RPMI7951 (cell line): ENCODE measurements at regions not wholly inside any gene's neighbourhood (a gene's known extent, or its start where the extent isn't known, plus 50 kb on each side); places are given as distances from the start of the nearest gene placed in this dataset.

Experiments used
- DNase-seq: peaks from one replicate; pipeline ENCODE4 v3.0.0-alpha.2; 2012; ENCODE audit warnings: low read depth

DNA sequence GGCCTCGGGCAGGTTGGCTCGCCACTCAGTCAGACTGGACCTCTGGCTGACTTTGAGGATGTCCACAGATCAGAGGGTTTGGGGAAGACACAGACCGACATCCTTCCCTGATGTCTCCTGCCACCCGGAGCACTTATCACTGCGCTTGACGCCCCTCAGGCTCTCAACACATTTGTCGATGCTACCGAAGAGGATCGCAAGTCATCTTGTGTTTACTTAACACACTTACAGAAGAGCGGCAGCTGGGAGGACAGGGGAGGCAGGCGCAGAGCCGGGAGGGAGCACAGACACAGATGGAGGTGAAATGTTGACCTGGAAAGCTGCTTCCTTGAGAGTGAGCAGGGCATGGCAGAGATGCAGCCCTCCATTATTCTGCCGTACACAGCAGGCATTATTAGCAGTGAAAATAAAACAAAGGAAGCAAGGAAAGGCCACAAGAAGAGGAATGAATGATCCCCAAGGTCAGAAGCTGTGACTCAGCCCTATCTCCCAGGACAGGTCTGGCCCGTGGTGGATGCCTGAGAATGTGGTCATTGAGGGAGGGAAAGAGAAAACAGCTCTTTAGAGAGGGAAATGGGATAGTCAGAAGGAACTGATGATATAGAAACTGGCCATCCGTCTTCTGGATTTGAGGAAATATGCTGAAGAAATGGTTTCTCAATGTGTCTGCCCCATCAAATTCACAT lies 549.5 kb upstream of the ARGLU1 start:
- no peak for DNase-seq

DNA sequence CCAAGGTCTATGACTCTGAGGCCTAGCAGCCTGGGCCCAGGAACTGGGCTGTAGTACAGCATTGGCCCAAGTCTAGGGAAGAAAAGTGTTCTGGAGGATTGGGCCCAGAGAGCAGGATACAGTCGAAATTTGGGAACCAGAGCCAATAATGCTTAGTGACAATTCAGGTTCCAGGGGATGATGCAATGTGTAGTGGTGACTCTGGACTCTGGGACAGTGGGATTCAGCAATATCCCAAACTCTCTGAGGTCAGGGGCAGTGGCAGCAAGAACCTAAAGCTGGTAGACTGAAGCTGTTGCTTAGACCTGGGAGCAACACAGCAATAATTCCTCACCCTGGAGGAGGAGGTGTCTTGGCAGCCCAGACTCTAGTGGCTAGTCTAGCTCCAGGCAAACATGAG lies 545.5 kb upstream of the ARGLU1 start:
- no peak for DNase-seq

DNA sequence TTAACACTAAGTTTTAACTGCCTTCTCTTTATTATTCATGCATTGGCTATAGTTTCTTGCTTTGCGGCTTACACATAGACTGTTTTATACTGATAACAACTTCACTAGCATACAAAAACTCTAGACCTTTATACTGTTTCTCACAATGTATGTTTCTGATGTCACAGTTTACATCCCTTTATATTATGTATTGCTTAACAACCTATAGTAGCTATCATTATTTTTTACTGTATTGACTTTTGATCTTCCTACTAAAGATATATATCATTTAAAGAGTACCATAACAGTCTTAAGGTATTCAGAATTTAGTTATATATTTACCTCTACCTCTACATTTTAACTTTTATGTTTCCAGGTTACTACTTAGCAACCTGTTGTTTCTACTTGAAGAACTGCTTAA lies 543.3 kb upstream of the ARGLU1 start:
- DNase-seq: no peak

DNA sequence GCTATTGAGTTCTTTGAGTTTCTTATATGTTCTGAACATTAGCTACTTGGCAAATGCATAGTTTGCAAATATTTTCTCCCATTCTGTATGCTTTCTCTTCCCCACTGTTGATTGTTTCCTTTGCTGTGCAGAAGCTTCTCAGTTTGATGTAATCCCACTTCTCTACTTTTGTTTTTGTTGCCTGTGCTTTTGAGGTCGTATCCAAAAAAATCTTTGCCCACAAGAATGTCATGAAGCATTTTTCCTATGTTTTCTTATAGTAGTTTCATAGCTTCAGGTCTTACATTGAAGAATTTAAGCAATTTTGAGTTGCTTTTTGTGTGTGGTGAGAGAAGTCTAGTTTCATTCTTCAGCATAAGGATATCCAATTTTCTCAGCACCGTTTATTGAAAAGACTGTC lies 536.7 kb upstream of the ARGLU1 start:
- DNase-seq: no peak

GRCh38 chr13:107102676-107103075 lies 534.7 kb upstream of the ARGLU1 start:
- DNase-seq: no peak

DNA sequence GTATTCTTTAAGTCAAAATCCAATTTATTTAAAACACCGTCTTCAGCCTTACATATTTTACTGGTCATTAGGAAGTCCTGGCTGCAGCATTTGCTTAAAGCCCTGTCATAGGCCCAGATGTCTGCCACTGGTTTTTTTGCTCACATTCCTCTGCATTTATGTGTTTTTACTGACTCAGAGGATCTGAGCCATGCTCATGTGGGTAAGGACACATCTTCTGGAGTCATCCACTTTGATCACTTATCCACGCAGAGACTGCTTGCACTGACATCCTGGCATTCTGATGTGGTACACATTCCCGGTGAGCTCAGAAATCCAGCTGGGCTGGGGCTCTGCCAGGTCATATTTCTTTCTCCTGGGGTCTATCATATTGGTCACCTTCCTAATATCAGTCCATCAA lies 531.7 kb upstream of the ARGLU1 start:
- no peak for DNase-seq

DNA sequence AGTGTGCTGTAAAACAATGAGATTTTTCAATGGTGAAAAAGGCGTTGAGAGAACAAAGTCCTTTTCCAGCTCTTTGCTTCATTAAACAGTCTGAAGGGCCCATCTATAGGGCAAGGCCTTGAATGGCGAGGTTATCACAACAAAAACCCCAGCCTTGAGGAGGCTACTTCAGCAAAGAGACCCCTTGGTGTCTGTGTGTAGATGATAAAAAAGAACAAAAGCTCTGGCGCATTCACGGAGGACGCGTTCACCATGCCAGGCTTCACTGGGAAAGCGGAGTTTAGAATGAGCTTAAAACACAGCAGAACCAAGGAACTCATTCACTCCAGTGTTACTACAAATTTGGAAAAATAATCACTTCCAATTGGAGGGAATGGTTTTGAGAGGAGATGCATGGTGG lies 530.0 kb upstream of the ARGLU1 start:
- DNase-seq: no peak

- DNase-seq: no peak
These were observed 527.9 kb upstream of the ARGLU1 start for GRCh38 chr13:107095876-107096275.

DNA sequence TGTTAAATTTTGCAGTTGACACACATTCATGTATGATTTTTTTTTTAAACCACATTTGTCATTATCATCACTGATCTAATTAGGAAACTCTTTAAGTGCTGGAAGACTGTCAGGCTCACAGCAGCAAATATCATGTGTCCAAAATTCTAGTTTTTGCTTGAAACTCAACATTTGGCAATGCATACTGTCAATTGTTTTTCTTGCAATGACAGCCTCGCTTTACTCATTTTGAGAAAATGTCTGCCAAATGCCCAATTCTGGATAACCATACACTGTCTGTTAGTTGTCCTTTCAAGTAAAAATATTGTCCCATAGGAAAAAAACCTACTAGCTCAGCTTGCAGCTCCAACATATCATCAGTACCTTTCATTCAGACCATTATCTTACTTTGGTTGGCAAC lies 523.9 kb upstream of the ARGLU1 start:
- DNase-seq: no peak

- no peak for DNase-seq
These were observed 523.5 kb upstream of the ARGLU1 start for GRCh38 chr13:107091428-107091827.

GRCh38 chr13:107088061-107088460 lies 520.1 kb upstream of the ARGLU1 start:
- no peak for DNase-seq

DNA sequence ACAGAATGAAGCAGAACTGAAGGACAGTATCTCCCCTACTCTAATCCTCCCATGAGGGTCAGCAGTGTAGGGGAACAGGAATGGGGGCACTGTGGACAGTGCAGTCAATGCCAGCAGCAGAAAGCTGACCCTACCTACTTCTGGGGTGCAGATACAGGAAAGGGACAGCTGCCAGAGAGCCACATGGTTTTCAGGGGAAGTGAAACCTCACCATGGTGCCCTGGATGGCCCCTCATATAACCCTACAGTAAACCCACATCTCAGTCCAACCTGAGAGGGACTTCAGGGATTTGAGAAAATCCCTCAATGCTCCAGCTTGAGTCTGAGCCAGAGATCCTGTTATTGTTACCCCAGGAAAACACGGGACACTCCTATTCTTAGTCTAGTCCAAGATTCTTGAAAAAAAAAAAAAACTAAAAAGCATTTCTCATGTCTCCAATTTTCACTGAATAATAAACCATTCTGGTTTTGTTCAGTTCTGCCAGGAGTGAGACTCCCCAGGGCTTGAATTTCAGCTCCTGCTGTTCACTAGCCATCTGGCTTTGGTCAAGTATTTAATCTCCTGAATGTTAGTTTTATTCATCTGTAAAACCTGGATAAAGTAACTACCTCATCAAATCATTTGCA lies 511.6 kb upstream of the ARGLU1 start:
- DNase-seq: no peak

- DNase-seq: no peak
These were observed 510.4 kb upstream of the ARGLU1 start for GRCh38 chr13:107078229-107078765.

DNA sequence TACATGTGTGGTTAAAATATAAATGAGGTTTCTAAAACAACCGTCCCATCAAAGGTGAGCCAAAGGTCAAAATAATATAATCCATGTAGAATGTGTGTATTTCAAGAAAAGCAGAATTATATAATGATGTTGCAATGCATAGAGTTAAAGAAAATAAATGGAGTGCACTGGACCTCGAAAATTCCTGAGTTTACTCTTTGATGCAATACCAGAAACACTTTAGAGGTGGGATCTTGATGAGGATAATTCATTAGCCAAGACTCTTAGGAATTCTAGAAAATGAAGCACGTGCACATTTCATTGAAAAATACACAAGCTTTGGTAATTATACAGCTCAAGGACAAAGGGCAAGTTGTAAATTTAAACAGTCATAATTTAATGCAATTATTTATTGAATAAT lies 508.9 kb upstream of the ARGLU1 start:
- no peak for DNase-seq

DNA sequence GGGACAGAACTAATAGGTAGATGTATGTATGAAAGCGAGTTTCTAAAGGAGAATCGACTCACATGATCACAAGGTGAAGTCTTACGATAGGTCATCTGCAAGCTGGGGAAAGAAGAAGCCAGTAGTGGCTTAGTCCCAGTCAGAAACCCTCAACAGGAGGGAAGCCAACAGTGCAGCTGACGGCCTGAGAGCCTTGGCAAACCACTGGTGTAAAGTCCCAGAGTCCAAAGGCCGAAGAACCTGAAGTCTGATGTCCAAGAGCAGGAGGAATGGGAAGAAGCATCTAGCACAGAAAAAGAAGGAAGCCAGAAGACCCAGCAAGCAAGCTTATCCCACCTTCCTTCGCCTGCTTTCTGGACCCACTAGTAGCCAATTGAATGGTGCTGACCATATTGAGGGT lies 507.6 kb upstream of the ARGLU1 start:
- no peak for DNase-seq

DNA sequence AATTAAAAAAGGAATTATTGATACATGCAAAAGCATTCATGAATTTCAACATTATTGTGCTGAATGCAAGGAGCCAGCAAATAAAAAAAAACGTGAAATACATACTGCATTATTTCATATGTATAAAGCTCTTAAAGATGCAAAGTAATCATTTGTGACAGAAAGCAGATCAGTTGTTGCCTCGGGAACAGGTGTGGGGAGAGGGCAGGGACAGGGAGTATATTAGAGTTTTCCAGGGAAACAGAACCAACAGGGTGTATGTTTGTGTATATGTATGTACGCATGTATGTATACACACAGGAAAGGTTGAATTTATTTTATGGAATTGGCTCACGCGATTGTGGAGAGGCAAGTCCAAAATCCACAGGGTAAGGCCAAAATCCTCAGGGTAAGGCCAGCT lies 502.9 kb upstream of the ARGLU1 start:
- no peak for DNase-seq

DNA sequence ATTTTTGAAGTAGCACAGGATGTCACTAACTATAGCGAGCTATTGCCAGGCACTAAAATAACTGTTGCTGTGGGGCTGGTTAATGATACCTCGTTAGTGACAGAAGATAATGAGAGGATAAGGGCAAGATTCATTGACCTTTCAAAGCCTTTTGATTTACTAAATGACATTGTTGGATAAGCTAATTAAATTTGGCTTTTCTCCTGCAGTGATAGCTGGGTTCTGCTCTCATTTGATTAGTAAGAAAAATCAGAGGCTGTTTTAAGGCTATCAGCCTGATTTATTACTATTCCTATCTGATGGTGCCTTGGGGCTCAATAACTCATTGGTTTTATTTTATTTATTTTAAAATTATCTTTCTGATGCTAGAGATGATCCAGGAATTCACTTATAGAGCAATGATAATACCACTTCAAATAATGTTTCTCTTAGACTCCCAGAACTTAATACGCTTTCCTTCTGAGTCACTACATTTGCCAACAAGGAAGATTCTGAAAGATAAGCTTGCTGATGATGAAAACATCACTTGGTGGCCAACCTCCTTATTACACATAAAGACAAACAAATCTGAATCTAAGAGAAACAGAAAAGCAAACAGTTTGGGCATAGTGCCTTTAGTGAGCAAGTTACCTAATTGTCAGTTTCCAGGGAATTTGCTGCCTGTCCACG lies 501.3 kb upstream of the ARGLU1 start:
- no peak for DNase-seq

DNA sequence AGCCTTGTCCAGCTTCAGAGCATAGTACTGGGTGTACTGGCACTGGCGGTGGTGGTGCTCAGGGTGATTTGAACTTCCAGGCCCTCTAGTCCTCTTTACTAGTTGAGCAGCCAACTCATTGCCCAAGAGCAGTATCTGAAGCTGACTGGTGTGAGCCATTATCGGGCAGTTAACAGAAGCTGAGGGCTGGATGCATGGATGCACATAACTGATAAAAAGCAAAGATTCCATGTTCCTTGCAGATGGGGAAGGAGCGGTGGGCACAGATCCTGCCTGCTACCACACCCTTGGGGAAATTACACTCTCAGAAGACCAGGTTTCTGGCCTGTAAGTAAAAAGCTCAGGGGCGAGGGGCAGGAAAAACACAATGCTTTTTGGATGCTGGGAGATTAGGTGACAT lies 499.4 kb upstream of the ARGLU1 start:
- DNase-seq: no peak

- no peak for DNase-seq
These were observed 498.4 kb upstream of the ARGLU1 start for GRCh38 chr13:107066355-107066754.

DNA sequence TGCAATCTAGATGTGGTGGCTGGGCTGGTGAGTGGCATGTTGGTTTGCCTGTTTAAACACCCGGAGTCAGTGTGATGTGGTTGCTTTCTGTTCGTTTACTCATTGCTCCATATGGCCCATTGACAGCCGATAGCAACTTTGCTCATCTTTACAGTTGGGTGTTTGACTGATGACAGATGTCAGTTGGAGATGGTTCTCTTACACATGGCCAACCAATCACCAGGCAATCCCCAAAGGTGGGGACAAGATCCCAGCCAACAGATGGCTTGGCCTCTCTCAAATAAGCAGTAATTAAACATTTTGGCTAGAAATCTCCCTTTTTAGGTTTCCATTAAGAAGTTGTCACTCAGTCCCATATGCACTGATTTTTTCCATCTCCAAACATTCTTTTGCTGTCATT lies 497.1 kb upstream of the ARGLU1 start:
- DNase-seq: no peak

GRCh38 chr13:107057028-107057631 lies 489.2 kb upstream of the ARGLU1 start:
- no peak for DNase-seq

DNA sequence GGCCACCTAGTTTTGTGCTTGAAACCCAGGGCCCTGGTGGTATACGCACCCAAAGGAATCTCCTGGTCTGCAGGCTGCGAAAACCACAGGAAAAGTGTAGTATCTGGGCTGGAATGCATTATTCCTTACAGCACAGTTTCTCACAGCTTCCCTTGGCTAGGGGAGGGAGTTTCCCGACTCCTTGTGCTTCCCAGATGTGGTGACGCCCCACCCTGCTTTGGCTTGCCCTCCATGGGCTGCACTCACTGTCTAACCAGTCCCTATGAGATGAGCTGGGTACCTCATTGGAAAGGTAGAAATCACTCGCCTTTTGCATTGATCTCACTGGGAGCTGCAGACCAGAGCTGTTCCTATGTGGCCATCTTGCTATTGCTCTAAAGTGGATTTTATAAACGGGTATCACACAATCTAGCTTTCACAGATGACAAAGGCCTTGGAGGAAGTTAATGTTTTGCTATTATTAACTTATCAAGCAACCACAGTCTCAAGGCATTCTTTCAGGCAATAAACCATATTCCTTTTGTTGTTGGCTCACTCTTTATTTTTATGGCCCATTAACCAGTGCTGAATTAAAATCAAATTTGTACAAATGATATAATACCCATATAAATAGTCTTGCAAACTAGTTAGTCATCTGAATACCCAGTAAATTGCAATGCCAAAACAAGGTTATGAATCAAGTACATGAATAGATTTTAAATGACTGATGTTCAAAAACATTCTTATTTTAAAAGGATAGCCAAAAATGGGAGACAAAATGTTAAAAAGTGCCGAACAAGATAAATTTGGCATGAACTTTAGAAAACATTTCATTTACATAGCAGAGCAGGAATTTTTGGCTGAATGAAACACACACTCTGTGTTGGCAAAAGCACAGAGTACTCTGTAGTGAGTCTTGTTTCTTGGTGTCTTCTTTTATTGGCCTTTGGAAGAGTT lies 475.4 kb upstream of the ARGLU1 start:
- no peak for DNase-seq
